Tongue (tissue), 1 donor: ENCODE measurements at regions not wholly inside any gene's neighbourhood (a gene's known extent, or its start where the extent isn't known, plus 50 kb on each side); places are given as distances from the start of the nearest gene placed in this dataset.
"Not testable (repeated sequence)": the region's sequence is repeated elsewhere in the genome, so short reads cannot be mapped to it uniquely, and the experiment has no call there.

Experiments used
- DNase-seq: peaks from one replicate; pipeline ENCODE4 v3.0.0-alpha.2; 2015

DNA sequence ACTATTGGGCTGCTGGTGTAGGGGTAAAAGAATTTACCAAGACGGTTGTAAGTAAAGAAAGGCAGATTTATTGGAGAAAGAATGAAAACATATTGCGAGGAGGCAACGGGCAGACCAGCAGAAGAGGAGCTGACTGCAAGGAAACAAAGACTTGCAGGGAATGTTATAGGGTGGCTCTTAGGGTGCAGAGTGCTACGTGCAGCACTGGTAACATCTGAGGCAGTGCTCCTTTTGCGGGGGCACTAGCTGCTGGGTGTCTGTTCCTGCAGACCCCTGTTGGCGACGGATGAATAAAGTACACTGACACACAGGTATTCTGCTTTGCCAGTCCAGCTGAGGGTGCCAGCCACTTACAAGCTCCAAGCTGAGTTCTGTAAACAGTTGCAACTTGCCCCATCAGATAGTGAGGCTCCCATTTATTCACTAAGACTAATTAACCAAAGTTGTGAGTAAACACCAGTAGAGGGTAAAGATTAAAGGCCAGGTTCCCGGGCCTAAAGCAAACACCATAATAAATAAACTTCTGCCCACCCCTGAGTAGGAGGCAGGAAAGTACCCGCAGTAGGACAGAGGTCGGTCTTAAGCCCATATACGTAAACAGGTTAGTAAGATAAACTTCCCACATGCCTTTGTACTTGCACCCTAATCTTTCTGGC lies 140.2 kb upstream of the KCNK1 start:
- no peak for DNase-seq

DNA sequence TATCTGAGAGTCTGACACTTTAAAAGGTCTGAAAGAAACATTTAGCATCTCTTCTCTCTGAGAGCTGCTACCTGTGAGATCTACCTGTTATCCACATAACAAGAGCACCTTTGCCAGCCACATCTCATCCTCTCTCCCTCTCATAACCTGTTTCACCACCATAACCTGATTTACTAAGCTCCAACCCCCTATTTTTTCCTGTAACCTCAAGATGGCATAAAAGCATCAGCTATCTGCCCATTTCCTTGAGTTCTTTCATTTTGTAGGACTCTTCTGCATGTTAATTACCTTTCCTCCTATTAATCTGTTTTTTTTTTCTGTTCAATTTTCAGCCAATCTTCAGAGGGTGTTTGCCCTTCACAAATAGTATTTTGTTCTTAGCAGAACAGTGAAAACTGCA lies 136.5 kb upstream of the KCNK1 start:
- no peak for DNase-seq

DNA sequence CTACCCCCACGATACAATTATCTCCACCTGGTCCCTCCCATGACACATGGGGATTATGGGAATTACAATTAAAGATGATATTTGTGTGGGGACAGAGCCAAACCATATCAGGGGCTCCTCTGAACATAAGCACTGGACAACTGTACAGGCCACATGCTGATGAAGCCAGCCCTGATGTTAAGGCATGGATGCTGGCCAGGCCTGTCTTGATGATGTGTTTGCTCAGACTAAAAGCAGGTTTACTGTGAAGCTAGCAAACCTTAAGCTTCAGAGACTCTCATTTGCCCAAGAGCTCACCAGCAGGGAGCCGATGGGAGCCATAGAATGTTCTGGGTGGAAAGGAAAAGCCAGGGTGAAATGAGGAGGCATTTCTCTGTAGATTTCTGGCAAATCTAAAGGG lies 135.3 kb upstream of the KCNK1 start:
- no peak for DNase-seq

DNA sequence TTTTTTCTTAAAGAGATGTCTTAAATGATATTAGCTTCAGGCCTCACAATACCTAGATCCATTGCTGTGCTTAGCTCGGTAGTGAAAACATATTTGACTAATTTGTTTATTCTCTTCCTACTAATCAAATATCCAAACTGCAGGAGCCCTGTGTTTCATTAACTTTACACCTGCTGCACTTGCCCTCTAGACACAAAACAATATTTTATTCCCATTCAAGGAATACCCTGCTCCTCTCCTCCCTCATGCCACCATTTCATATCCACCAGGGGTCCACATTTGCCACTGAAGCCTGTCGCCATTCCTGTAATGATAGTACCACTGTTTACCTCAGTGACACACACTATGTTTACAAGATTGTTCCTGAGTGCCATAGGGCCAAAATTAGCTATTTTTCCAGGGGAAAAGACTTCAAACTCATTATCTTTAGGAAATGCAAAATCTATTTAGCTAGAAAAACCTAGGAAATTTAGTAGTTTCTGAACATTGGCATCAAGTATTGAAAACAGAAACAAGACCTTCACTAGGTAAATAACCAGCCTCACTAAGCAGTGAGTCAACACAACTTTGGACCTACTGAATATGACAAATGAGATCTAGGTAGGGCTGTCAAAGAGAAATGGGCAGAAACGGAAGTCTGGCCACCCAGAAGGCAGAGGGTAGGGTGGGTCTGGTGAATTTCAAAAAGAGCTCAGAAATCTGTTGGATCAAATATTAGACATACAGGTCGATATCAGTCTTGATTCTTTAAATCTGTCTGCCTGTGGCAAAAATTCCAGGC lies 134.6 kb upstream of the KCNK1 start:
- no peak for DNase-seq

DNA sequence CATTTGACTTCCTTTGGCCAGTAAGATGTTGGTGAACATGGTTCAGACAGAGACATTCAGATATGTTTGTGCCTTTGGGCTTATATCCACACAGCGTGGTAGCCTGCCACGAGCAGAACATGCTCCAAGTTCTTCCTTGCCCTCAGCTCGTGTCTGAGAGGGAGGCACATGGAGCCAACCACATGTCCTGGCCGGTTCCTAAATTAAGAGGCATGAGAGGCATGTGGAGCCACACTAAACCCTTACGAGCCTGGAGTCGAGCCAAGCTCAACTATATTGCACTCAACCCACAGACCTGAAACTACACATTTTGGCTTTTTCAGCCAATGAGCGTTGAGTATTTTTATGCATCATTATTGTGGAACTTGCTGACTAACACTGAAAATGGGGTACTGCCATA lies 133.7 kb upstream of the KCNK1 start:
- DNase-seq: peak; percentile 21

DNA sequence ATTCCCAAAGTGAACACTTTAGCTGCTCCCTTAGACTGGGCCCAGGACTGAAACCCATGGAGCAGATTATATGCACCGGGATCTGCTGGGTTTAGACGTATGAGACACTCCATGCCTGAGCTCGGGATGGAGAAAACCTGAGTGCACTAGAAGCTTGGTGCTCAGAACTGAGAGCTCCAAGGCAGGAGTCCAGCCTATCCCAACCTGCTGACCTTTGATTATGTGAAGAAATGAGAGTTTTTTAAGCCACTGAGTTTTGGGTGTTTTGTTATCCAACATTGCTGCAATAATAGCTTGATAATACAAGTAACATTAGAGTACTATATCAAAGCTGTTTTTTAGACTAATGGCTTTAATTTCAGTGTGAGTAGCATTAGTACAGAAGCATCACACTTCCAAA lies 131.5 kb upstream of the KCNK1 start:
- DNase-seq: no peak

DNA sequence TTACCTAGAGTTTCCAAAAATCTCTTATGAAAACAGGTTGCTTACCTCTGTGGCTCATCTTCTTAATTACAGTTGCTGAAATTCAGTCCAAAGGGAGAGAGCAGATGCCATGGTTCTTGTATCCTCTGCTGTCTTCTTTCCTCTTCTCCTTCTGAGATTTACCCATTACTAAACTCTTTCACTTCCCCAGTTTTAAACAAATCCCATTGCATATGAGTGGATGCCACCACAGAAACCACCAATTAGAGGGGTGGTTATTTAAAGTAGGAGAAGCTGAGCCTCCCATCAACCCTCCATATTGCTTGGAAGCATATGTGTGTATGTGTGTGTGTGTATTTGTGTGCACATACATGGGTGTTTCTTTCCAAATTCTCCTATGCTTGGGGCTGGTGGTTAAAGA lies 128.5 kb upstream of the KCNK1 start:
- no peak for DNase-seq

DNA sequence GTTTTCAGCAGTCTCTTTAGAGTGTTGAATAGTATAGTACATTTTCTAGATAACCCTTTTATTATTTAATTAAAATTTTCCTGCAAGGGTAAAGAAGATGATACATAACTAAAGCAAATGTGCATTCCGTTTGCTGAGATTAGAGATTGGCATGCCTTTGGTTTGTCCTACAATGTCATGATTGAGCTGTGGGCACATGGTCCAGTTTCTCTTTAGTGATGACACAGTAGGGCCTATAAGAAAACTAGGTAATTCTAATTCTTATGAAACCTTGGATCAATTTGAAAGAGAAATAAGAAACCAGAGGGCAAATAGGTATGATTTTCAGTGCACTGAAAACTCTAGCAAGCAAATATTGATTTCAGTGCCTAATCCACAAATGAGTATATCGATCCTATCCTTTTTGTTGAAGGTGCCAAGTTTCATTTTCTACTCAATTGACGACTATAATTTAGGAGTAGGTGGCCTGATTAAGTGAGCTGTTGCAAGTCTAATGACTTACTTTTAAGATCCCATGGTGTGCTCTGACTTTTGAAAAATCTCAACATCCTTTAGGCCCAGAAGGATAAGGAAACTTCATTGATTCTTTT lies 128.0 kb upstream of the KCNK1 start:
- no peak for DNase-seq

DNA sequence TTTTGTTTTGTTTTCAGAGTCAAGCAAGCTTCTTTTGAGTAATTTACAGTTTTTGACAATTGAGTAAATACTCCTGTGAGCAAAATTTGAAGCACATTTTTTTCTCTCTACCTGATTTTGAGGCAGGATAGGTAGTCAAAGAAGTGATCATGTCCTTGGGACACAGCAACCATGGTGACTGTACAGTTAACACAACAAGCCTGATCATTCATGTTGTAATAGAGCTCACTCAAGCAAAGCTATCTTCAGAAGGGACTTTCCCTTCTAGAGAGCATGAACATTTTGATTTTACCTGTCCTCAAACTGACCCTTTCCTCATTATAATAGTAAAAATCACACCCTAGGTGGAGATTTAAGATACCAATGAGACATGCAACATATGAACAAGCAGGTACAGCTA lies 126.5 kb upstream of the KCNK1 start:
- no peak for DNase-seq

DNA sequence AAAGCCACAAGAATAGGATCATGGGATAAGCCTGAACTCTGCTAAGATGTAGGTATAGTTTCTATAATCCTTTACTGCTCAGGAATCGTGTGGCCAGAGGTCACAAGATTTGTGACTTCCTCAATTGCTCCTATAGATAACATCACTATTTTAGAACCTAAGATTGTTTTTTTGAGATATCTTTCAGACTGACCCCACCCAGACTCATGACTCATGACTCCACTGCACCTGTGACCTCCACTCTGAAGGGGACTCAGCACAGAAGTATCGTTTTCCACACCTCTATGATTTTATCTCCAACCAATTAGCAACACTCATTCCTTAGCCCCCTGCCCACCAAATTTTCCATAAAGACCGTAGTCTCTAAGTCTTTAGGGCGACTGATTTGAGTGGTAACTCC lies 124.5 kb upstream of the KCNK1 start:
- no peak for DNase-seq

DNA sequence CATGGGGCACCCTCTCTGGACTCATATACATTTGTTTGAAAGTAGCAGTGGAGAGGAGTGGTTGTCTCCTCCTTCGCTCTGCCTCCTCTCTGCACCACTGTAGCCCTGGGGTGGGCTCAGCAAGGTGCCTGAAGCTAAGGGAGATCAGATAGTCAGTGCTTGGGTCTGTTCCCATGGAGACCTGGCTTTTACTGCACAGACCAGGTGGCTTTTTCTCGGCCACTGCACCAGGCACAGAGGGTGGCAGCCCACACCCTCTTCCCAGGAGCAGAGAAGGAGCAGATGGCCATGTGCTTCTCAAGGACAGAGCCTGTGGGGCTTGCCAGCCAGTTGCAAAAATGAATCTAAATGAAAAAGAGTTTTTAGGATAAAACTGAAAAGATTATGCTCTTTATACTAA lies 123.4 kb upstream of the KCNK1 start:
- DNase-seq: no peak

DNA sequence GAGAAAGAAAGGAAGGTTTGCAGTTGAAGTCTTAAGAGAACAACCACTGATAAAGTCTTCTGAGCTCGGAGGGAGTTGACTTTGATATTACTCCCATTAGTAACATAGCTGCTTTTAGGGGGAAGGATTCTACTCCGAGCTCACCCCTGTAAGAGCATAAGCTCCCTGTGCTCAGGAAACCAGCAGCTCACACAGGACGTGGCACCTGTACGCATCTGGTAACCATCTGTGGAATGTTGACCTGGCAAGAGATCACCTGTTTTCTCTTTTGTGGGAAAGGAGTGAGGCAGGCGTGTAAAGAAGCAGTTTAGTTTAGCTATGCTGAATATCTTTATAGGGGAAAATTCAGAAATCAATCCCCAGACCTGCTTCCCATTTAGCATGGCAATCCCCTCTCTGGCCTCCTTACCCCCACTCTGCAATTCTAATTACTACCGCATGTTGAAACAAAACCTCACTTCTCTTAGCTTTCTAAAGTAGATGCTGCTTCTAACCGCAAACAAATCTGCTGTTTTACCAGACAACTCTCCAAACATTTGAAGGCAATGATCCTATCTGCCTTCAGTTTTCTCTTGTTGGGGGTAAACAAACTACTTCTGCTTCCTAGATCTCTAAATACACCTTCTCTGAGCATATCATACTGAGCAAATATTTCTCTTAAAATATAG lies 121.8 kb upstream of the KCNK1 start:
- DNase-seq: no peak

DNA sequence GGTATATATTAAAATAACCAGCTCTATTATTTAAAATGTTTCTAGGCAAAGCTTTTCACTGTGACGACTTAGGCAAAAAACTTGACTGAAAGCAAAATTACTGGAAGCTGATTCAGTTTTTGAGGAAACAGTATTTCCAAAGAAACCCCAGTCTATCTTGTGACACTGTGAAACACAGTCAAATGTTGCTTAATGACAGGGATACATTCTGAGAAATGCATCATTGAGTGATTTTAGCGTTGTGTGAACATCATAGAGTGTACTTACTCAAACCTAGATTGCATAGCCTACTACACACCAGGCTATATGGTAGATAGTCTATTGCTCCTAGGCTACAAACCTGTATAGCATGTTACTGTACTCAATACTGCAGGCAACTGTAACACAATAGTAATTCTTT lies 116.9 kb upstream of the KCNK1 start:
- DNase-seq: no peak

DNA sequence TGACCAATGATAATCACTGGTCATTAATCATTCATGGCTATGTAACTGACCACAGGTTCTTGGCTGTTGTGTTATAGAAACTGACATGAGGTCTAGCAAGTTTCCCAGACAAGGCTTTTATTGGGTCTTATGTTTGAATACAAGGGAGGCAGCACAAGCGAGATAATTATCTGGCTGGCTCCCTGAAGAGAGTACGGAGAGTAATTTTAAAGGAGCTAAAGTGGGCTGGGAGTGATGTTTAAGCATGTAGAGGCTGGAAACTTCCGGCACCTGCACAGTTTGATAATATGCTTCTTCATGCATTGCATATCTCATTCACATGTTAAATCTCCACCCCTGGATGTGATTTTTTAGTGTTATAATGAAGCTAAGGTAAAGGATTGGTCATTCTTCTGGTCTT lies 116.2 kb upstream of the KCNK1 start:
- DNase-seq: no peak

DNA sequence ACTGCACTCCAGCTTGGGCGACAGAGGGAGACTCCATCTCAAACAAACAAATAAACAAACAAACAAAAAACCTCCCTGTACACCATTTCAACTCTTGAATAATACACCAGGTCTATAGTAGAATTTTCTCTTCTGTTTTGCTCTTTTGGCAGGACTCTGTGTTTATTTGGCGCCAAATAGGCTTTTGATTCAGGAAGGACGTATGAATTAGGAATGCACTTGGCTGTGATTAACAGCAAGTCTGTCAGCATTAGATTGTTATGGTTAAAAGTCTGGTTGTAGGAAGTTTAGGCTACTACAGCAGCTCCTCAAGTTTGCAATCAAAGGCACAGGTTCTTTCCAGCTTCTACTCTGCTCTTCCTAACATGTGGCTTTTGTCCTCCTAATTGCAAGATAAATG lies 113.8 kb upstream of the KCNK1 start:
- DNase-seq: no peak

DNA sequence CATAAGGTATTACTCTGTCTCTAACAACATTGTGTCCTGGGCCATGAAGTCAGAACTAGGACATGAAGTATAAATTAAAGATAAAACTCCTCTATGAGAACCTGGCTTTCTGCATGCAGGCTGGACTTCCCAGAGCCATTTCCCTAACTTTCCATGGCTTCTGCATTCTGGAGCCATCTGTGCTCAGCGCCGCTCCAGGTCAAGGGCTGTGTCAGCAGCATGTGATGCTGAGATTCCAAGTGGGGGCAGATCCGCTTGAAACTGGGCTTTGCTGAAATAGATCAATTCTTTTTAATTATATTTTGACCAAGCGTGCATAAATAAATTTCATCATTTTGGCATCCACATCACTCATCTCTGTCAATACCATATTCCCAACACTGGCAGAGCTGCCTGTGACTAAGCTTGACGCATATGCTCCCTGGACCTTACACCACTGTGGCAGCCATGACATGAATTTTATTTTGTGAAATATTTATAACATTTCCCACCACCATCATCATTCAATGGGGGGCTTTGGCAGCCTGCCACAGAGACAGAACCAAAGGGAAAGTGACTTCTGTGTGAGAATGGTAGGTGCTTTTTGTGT lies 110.4 kb upstream of the KCNK1 start:
- no peak for DNase-seq

DNA sequence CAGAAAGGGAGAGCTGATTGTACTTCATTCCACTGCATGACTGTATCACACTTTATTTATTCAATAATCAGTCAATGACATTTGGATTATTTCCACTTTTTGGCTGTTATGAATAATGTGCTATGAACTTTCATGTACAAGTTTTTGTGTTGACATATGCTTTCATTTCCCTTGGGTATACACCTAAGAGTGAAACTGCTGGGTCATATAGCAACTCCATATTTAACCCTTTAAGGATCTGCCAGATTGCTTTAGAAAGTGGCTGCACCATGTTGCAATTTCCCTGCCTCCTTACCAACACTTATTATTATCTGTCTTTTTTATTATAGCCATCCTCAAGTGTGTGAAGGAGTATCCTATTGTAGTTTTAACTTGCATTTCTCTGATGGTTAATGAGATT lies 108.8 kb upstream of the KCNK1 start:
- DNase-seq: no peak

DNA sequence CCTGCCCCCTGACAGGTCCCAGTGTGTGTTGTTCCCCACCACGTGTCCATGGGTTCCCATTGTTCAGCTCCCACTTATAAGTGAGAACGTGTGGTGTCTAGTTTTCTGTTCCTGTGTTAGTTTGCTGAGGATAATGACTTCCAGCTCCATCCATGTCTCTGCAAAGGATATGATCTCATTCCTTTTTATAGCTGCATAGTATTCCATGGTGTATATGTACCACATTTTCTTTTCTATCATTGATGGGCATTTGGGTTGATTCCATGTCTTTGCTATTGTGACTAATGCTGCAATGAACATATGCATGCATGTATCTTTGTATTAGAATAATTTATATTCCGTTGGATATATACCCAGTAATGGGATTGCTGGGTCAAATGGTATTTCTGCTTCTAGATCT lies 108.0 kb upstream of the KCNK1 start:
- DNase-seq: not testable (repeated sequence)

DNA sequence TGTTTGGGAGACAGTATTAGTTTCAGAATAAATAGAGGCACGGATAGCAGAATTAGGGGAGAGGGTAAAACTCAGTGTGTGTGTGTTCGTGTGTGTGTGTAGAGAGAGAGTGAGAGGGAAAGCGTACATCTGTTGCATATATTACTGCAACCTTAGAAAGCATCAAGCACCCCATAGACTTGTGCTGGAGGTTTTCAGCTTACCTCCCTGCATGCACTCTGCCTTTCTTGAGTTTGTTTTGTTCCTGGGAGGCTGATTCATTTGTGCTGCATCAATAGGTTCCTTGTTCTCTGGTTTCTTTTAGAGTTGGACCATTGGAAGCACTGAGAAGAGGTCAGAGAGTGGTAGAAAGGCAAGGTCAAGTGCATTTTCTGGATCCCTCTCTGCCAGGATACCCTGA lies 104.4 kb upstream of the KCNK1 start:
- DNase-seq: no peak

DNA sequence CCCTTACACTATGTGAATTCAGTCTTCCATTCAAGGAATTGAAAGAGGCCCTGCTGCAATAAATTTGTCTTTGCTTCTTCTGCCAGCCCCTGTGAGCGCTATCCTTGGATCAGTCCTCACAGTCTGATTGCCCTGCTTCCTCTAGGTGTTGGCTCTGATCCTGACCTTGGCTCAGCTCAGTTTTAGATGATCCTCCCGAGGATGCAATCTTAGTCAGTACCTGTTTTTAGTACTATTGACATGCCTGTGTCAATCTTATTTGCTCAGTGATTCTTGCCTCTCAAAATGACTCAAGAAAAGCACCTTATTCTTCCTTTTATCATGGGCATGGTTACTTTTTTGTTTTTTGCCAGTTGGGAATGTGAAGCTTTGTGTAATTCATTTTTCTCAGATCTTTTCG lies 101.4 kb upstream of the KCNK1 start:
- no peak for DNase-seq

DNA sequence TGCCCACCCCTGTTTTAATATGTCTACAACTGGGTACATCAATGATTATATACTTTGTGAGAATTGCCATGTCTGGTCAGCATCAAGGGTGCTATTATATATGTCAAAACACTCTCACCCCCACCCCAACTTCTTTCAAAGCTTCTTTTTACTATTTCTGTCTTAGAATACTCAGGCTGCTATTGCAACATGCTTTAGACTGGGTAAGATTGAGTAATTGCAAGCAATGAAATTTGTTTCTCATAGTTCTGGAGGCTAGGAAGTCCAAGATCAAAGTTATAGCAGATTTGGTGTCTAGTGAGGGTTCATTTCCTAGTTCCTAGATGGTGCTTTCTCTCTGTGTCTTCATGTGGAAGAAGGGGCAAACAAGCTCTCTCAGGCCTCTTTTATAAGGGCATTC lies 100.5 kb upstream of the KCNK1 start:
- no peak for DNase-seq

DNA sequence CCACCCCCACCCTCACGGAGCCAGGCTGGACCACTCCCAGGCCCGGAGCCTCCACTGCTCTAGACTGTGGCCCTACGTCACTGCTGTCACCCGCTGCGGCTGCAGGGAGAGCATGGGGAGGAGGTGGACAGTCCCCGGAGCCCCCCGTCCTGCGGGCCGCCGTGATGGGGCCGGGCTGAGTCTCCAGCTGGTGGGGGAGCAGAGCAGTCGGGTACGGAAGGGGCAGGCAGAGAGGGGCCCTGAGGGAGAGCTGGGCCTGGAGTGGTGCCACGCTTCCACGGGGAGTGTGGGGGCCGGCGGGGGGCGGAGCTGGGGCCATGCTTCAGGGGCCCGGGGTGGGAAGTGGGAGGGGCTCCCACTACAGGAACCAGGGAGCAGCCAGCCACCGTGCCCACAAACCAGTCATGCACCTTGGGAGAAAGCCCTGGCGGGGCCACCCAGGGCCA lies 98.9 kb upstream of the KCNK1 start:
- DNase-seq: no peak

DNA sequence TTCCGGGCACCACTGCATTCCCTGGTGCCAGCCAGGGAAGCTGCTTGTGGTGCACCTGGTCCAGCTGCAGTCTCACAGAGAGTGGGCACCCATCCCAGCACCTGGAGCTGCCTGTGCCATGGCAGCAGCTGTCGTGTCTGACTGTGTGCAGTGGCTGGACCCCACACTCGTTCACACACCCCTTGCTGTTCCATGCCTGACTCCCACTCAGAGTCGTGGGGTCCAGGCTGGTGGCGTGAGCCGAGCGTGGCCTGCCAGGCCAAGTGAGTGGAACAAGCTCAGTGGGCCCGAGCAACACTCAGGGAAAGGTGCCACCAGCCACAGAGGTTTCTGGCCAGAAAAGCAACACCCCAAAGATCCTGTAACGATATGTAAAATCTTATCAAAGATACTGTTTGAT lies 97.2 kb upstream of the KCNK1 start:
- no peak for DNase-seq
